ENCODE measurements at regions not wholly inside any gene's neighbourhood (a gene's known extent, or its start where the extent isn't known, plus 50 kb on each side); places are given as distances from the start of the nearest gene placed in this dataset.

GRCh38 chr18:60092073-60092472 lies 192.3 kb downstream of the PMAIP1 start:
- no peak overlapping the region for H3K27ac ChIP-seq
- no peak for DNase-seq (ENCODE audit: low spot score)
- no peak overlapping the region for H3K4me3 ChIP-seq
- H3K9me3 ChIP-seq = peaks cover 0 to 7% of the 10 kb centered on the region in 2 donors
- no peaks in the 10 kb centered on the region for H3K27me3 ChIP-seq
- H3K4me1 ChIP-seq = no peaks in the 10 kb centered on the region
- no peaks in the 10 kb centered on the region for H3K36me3 ChIP-seq
- no peak for TF ChIP-seq CTCF (IDR thresholded peaks at IDR 0.05)

GRCh38 chr18:60090170-60090569 lies 190.4 kb downstream of the PMAIP1 start:
- TF ChIP-seq CTCF (IDR thresholded peaks at IDR 0.05) = peak in 1 of 2 donors; percentile 32
- H3K9me3 ChIP-seq = peaks cover 0 to 7% of the 10 kb centered on the region in 2 donors

GRCh38 chr18:60082790-60083189 lies 183.0 kb downstream of the PMAIP1 start:
- Histone ChIP-seq H3K27me3 (no peaks in the 10 kb centered on the region), H3K4me3 (no peak overlapping the region), H3K4me1 (no peaks in the 10 kb centered on the region), H3K36me3 (no peaks in the 10 kb centered on the region), H3K27ac (no peak overlapping the region), H3K9me3 (no peaks in the 10 kb centered on the region)
- DNase-seq (ENCODE audit: low spot score) = no peak
- no peak for TF ChIP-seq CTCF (IDR thresholded peaks at IDR 0.05)

More at GRCh38 chr18:60090170-60090569, 190.4 kb downstream of the PMAIP1 start:
- H3K4me3 ChIP-seq = no peak overlapping the region
- H3K27me3 ChIP-seq = no peaks in the 10 kb centered on the region
- no peaks in the 10 kb centered on the region for H3K36me3 ChIP-seq
- no peak overlapping the region for H3K27ac ChIP-seq
- no peaks in the 10 kb centered on the region for H3K4me1 ChIP-seq
- DNase-seq (ENCODE audit: low spot score) = no peak

- no peak for TF ChIP-seq CTCF (IDR thresholded peaks at IDR 0.05)
- no peak overlapping the region for H3K4me3 ChIP-seq
- H3K36me3 ChIP-seq = no peaks in the 10 kb centered on the region
Observed at GRCh38 chr18:60082282-60082681, 182.5 kb downstream of the PMAIP1 start.

GRCh38 chr18:60075477-60075876 lies 175.7 kb downstream of the PMAIP1 start:
- DNase-seq (ENCODE audit: low spot score) = no peak
- TF ChIP-seq CTCF (IDR thresholded peaks at IDR 0.05) = no peak
- Histone ChIP-seq H3K27ac (no peak overlapping the region), H3K36me3 (no peaks in the 10 kb centered on the region), H3K27me3 (no peaks in the 10 kb centered on the region), H3K4me3 (no peak overlapping the region), H3K9me3 (no peaks in the 10 kb centered on the region), H3K4me1 (no peaks in the 10 kb centered on the region)

More at GRCh38 chr18:60082282-60082681, 182.5 kb downstream of the PMAIP1 start:
- Histone ChIP-seq H3K27me3 (no peaks in the 10 kb centered on the region), H3K9me3 (no peaks in the 10 kb centered on the region), H3K27ac (no peak overlapping the region), H3K4me1 (no peaks in the 10 kb centered on the region)
- DNase-seq (ENCODE audit: low spot score) = no peak

- H3K9me3 ChIP-seq = no peaks in the 10 kb centered on the region
- H3K27ac ChIP-seq = no peak overlapping the region
- H3K4me3 ChIP-seq = no peak overlapping the region
- DNase-seq (ENCODE audit: low spot score) = no peak
- no peaks in the 10 kb centered on the region for H3K36me3 ChIP-seq
- TF ChIP-seq CTCF (IDR thresholded peaks at IDR 0.05) = no peak
- no peaks in the 10 kb centered on the region for H3K27me3 ChIP-seq
- no peaks in the 10 kb centered on the region for H3K4me1 ChIP-seq
Observed at GRCh38 chr18:60070631-60071030, 170.8 kb downstream of the PMAIP1 start.
